Adrenal gland (tissue), 5 donors: ENCODE measurements at regions not wholly inside any gene's neighbourhood (a gene's known extent, or its start where the extent isn't known, plus 50 kb on each side); places are given as distances from the start of the nearest gene placed in this dataset.

ENCODE experiments used
- POLR2A ChIP-seq, 2 donors: fragments of 450-650 bp; IDR thresholded peaks; one replicate each; pipeline ENCODE4 v1.6.1; 2017; ENCODE audit warnings: antibody characterized with exemption in 2 of 2, mild to moderate bottlenecking in 2 of 2, moderate library complexity in 1 of 2
- TF ChIP-seq, protein P1 (sequence below), 6 experiments: fragments of 450-650 bp in 4 of 6; fragments of 200-600 bp in 2 of 6; sonication (generic) in 1 of 6; IDR thresholded peaks; 1 replicate in 5 of 6; 2 replicates in 1 of 6; pipeline versions ENCODE4 v1.5.1 to v1.8.0; 2016 to 2021; ENCODE audit warnings: antibody characterized with exemption in 6 of 6, mild to moderate bottlenecking in 2 of 6, moderate library complexity in 1 of 6
- donor health status: DM: no; HTN: no; CAD: no.

GRCh38 chr6:16047435-16047990 lies 81.4 kb upstream of the MYLIP start:
- TF ChIP-seq, protein P1, sequence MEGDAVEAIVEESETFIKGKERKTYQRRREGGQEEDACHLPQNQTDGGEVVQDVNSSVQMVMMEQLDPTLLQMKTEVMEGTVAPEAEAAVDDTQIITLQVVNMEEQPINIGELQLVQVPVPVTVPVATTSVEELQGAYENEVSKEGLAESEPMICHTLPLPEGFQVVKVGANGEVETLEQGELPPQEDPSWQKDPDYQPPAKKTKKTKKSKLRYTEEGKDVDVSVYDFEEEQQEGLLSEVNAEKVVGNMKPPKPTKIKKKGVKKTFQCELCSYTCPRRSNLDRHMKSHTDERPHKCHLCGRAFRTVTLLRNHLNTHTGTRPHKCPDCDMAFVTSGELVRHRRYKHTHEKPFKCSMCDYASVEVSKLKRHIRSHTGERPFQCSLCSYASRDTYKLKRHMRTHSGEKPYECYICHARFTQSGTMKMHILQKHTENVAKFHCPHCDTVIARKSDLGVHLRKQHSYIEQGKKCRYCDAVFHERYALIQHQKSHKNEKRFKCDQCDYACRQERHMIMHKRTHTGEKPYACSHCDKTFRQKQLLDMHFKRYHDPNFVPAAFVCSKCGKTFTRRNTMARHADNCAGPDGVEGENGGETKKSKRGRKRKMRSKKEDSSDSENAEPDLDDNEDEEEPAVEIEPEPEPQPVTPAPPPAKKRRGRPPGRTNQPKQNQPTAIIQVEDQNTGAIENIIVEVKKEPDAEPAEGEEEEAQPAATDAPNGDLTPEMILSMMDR (IDR thresholded peaks at IDR 0.05) = no peak
- no peak for TF ChIP-seq POLR2A (IDR thresholded peaks at IDR 0.05)
